Gastroesophageal sphincter (tissue), 4 donors: ENCODE measurements at regions not wholly inside any gene's neighbourhood (a gene's known extent, or its start where the extent isn't known, plus 50 kb on each side); places are given as distances from the start of the nearest gene placed in this dataset.

Experiments used
- ATAC-seq: fragments of 150-250 bp; one replicate; pipeline ENCODE4 v1.9.1; 2016; ENCODE audit warnings: mild to moderate bottlenecking, moderate library complexity
- H3K27ac ChIP-seq, 4 donors: fragments of 200-600 bp; sonication (generic) in 3 of 4; 1 replicate in 3 of 4; 2 replicates in 1 of 4; pipeline ENCODE4 v1.5.1; 2016 to 2019
- H3K27me3 ChIP-seq: fragments of 200-600 bp; sonication (generic); one replicate; pipeline ENCODE4 v1.5.1; 2019
- H3K36me3 ChIP-seq, 2 donors: fragments of 200-600 bp; sonication (generic); one replicate each; pipeline ENCODE4 v1.5.1; 2019; ENCODE audit warnings: control low read depth in 1 of 2
- H3K4me1 ChIP-seq, 3 donors: fragments of 200-600 bp; sonication (generic); 1 replicate in 2 of 3; 2 replicates in 1 of 3; pipeline ENCODE4 v1.5.1; 2016 to 2019; ENCODE audit warnings: control low read depth in 2 of 3
- H3K4me3 ChIP-seq, 2 donors: fragments of 200-600 bp; sonication (generic); one replicate each; pipeline ENCODE4 v1.5.1; 2019; ENCODE audit warnings: mild to moderate bottlenecking in 1 of 2, moderate library complexity in 1 of 2
- H3K9me3 ChIP-seq, 3 donors: fragments of 200-600 bp; sonication (generic); one replicate each; pipeline ENCODE4 v1.5.1; 2017 to 2019; ENCODE audit warnings: control low read depth in 2 of 3
- CTCF ChIP-seq, 4 experiments: fragments of 200-600 bp in 2 of 4; fragments of 450-650 bp in 2 of 4; sonication (generic) in 1 of 4; IDR thresholded peaks; one replicate each; pipeline ENCODE4 v1.5.1; 2017 to 2019; ENCODE audit warnings: antibody characterized with exemption in 4 of 4, mild to moderate bottlenecking in 2 of 4, moderate library complexity in 2 of 4
- EP300 ChIP-seq: sonication (generic); formaldehyde crosslinking; IDR thresholded peaks from one replicate; pipeline ENCODE4 v1.6.1; 2017; ENCODE audit warnings: antibody characterized with exemption, mild to moderate bottlenecking
- POLR2A ChIP-seq, 2 donors: fragments of 450-650 bp; IDR thresholded peaks; one replicate each; pipeline ENCODE4 v1.6.1; 2017; ENCODE audit warnings: antibody characterized with exemption in 2 of 2, mild to moderate bottlenecking in 2 of 2, moderate library complexity in 1 of 2
- POLR2AphosphoS5 ChIP-seq: sonication (generic); formaldehyde crosslinking; IDR thresholded peaks from one replicate; pipeline ENCODE4 v1.6.1; 2017; ENCODE audit warnings: antibody characterized with exemption
- WGBS, 2 donors: methylation state at CpG; one replicate each; pipeline ENCODE4 v1.1.5; 2018; ENCODE audit warnings: low coverage in 1 of 2; 5-methylcytosine and 5-hydroxymethylcytosine counted together

GRCh38 chr15:29433507-29434248 is 164.1 kb upstream of the NSMCE3 start:
- Histone ChIP-seq H3K9me3 (no peaks in the 10 kb centered on the region), H3K27ac (no peak overlapping the region), H3K27me3 (no peaks in the 10 kb centered on the region), H3K4me3 (no peak overlapping the region), H3K36me3 (no peaks in the 10 kb centered on the region), H3K4me1 (no peaks in the 10 kb centered on the region)
- TF ChIP-seq CTCF (IDR thresholded peaks at IDR 0.05), result no peak
- no peak for TF ChIP-seq POLR2A (IDR thresholded peaks at IDR 0.05)
- no peak for TF ChIP-seq POLR2AphosphoS5
- TF ChIP-seq EP300, result no peak
- no peak for ATAC-seq
- WGBS, 2 donors, result 85 to 87% methylated on average over 5 to 6 of the region's 6 CpGs

GRCh38 chr15:29433050-29433318 is 163.4 kb upstream of the NSMCE3 start:
- Histone ChIP-seq H3K36me3 (no peaks in the 10 kb centered on the region), H3K9me3 (no peaks in the 10 kb centered on the region), H3K4me1 (no peaks in the 10 kb centered on the region), H3K4me3 (no peak overlapping the region), H3K27me3 (no peaks in the 10 kb centered on the region), H3K27ac (no peak overlapping the region)
- TF ChIP-seq CTCF (IDR thresholded peaks at IDR 0.05) (no peak), POLR2A (IDR thresholded peaks at IDR 0.05) (no peak), POLR2AphosphoS5 (no peak)
- WGBS, 2 donors, result no CpG with 5 or more reads among the region's 2 CpGs
- no peak for ATAC-seq

- WGBS, 2 donors, result 77% methylated on average over 5 of the region's 11 CpGs
- Histone ChIP-seq H3K4me1 (no peaks in the 10 kb centered on the region), H3K9me3 (no peaks in the 10 kb centered on the region), H3K27me3 (no peaks in the 10 kb centered on the region), H3K36me3 (no peaks in the 10 kb centered on the region), H3K27ac (no peak overlapping the region), H3K4me3 (no peak overlapping the region)
- no peak for ATAC-seq
- TF ChIP-seq POLR2A (IDR thresholded peaks at IDR 0.05) (no peak), EP300 (no peak), CTCF (IDR thresholded peaks at IDR 0.05) (no peak), POLR2AphosphoS5 (no peak)
Observed at GRCh38 chr15:29432191-29433049, 162.8 kb upstream of the NSMCE3 start.

GRCh38 chr15:29430831-29431230 is 161.2 kb upstream of the NSMCE3 start:
- H3K27ac ChIP-seq, result no peak overlapping the region
- ATAC-seq, result no peak
- no peaks in the 10 kb centered on the region for H3K4me1 ChIP-seq
- no peaks in the 10 kb centered on the region for H3K9me3 ChIP-seq
- H3K27me3 ChIP-seq, result no peaks in the 10 kb centered on the region
- no peaks in the 10 kb centered on the region for H3K36me3 ChIP-seq
- TF ChIP-seq CTCF (IDR thresholded peaks at IDR 0.05) (no peak), EP300 (no peak), POLR2AphosphoS5 (no peak)
- no peak overlapping the region for H3K4me3 ChIP-seq
- WGBS, 2 donors, result 79 to 87% methylated on average over 3 to 10 of the region's 10 CpGs

GRCh38 chr15:29430124-29430523 is 160.5 kb upstream of the NSMCE3 start:
- ATAC-seq, result no peak
- TF ChIP-seq EP300, result no peak
- TF ChIP-seq CTCF (IDR thresholded peaks at IDR 0.05), result no peak
- no peak for TF ChIP-seq POLR2AphosphoS5
- no peak for TF ChIP-seq POLR2A (IDR thresholded peaks at IDR 0.05)
- no peaks in the 10 kb centered on the region for H3K27me3 ChIP-seq
- no peak overlapping the region for H3K27ac ChIP-seq
- no peak overlapping the region for H3K4me3 ChIP-seq
- no peaks in the 10 kb centered on the region for H3K4me1 ChIP-seq
- H3K36me3 ChIP-seq, result no peaks in the 10 kb centered on the region
- H3K9me3 ChIP-seq, result no peaks in the 10 kb centered on the region
- 67 to 87% methylated on average over 2 to 4 of the region's 4 CpGs for WGBS, 2 donors
